GM12865 (cell line): ENCODE measurements at regions not wholly inside any gene's neighbourhood (a gene's known extent, or its start where the extent isn't known, plus 50 kb on each side); places are given as distances from the start of the nearest gene placed in this dataset.

Source experiments
- DNase-seq: peaks from one replicate; pipeline ENCODE4 v3.0.0; 2010; ENCODE audit warnings: low read depth
- H3K4me3 ChIP-seq: 2 replicates; pipeline ENCODE4 v1.5.1; 2011; ENCODE audit warnings: mild to moderate bottlenecking, low read depth, low read length, control low read depth
- CTCF ChIP-seq: IDR thresholded peaks from 2 replicates; pipeline ENCODE4 v1.5.1; 2011; ENCODE audit warnings: low read length, control low read depth, low read depth, inconsistent platforms; ENCODE audit not compliant: insufficient read depth; ENCODE audit errors: missing control alignments

- TF ChIP-seq CTCF: no peak
- H3K4me3 ChIP-seq: no peak overlapping the region
- DNase-seq: no peak
These were observed 282.7 kb downstream of the NUAK1 start for GRCh38 chr12:105856048-105856405.

- TF ChIP-seq CTCF: no peak
- no peak overlapping the region for H3K4me3 ChIP-seq
- DNase-seq: no peak
These were observed 279.6 kb downstream of the NUAK1 start for GRCh38 chr12:105858981-105859710.

- TF ChIP-seq CTCF: no peak
- H3K4me3 ChIP-seq: no peak overlapping the region
- no peak for DNase-seq
These were observed 278.1 kb downstream of the NUAK1 start for GRCh38 chr12:105860561-105861207.

- no peak for DNase-seq
- no peak for TF ChIP-seq CTCF
- no peak overlapping the region for H3K4me3 ChIP-seq
These were observed 277.5 kb downstream of the NUAK1 start for GRCh38 chr12:105861227-105861626.

- H3K4me3 ChIP-seq: no peak overlapping the region
- TF ChIP-seq CTCF: no peak
- DNase-seq: no peak
These were observed 276.5 kb downstream of the NUAK1 start for GRCh38 chr12:105862163-105862821.

- no peak for TF ChIP-seq CTCF
- no peak for DNase-seq
- no peak overlapping the region for H3K4me3 ChIP-seq
These were observed 274.4 kb downstream of the NUAK1 start for GRCh38 chr12:105864316-105864715.
